HPDE6-E6E7 (cell line): ENCODE measurements at regions not wholly inside any gene's neighbourhood (a gene's known extent, or its start where the extent isn't known, plus 50 kb on each side); places are given as distances from the start of the nearest gene placed in this dataset.
"Not testable (repeated sequence)": the region's sequence is repeated elsewhere in the genome, so short reads cannot be mapped to it uniquely, and the experiment has no call there.

Experiments used
- DNase-seq: peaks from one replicate; pipeline ENCODE4 v3.0.0; 2011; ENCODE audit warnings: missing footprints; ENCODE audit errors: extremely low spot score

DNA sequence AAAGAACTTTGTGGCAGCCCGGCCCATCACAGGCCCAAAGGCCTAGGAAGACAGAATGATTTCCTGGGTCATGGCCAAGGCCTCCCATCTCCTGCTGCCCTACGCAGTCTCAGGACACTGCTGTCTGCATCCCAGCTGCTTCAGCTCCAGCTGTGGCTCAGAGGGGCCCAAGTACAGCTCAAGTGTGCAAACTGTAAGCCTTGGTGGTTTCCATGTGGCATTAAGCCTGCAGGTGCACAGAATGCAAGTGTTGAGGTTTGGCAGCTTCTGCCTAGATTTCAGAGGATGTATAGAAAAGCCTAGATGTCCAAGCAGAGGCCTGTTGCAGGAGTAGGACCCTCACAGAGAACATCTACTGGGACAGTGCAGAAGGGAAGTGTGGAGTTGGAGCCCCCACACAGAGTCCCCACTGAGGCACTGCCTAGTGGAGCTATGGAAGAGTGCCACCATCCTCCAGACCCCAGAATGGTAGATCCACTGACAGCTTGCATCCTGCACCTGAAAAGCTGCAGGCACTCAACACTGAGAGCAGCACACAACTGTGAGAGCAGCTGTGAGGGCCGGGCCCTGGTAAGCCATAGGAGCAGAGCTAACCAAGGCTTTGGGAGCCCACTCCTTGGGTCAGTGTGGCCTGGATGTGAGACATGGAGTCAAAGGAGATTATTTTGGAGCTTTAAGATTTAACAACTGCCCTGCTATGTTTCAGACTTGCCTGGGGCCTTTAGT, 208.2 kb upstream of the CMC1 start:
- DNase-seq, result no peak

DNA sequence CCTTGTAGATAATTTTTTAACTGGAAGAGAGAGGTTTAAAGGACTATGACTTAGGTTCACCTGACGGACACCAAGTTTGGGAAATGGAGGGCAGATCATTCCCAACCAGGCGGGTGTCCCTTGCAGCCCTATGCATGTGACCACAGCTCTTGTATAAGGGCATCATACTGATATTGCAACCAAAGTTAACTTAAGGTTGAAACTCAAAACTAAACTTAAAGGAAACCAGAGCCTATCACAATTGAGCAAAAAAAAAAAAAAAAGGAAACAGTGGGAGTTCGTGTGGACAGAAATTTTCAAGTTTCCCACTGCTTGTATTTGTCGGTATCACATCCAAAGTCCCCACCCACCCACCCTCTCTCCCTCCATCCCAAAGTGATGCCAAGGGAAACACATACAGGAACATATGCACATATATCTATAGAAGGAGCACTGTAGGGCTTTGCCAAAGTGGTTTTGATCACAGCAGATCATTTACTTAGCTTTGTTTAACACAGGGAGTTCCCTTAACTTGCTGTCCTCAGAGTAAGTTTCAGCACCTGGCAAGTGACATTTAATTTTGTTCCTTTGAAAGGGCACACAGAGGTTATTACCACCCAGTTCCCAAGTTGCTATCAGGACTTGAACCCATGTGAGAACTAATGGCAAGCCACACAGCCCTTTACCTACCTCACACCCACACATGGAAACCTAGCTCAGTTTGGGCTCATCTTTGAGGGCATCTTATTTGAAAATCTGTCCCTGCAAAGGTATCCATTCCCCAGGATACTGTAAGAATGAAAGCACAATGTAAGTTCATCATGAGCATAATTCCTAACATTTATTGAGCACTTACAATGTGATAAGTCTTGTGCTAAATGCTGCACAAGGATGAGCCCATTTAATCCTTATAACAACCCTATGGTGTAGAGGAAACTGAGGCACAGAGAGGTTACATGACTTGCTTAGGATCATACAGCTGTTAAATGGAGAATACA, 204.5 kb upstream of the CMC1 start:
- DNase-seq, result no peak

DNA sequence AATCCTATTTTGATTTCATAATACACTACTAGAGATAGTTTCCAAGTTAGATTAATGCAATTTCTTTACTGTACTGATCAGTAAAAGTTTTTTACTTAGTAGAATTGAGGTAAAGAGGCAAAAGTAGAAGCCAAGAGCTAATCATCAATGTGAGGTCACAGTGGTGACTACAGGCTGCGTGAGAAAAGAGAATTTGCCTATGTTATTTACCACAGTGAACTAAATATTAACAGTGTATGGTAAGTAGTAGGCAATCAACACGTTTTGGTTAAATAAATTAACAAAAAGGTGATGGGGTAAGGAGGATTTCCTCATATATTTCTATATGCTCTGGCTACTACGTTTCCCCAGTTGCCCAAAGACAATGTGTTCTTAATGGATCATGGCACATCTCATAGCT, 202.2 kb upstream of the CMC1 start:
- no peak for DNase-seq

DNA sequence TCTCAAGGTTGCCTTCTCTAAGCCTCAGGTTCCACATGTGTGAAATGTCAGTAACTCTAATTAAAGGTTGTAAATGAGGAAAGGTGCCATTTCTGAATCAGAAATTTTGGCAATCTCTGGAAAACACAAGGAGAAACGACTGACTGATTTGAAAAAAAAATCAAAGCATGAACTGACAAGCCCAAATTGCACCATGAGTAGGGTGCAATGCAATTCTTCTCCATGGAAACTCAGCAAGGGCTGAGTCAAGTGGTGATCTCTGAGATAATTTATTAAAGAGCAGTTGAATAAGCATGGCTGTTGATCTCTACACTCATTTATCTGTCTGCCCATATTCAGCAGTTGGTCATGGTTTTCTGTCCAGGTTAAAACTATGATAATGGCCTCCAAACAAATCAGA, 201.6 kb upstream of the CMC1 start:
- DNase-seq, result no peak

DNA sequence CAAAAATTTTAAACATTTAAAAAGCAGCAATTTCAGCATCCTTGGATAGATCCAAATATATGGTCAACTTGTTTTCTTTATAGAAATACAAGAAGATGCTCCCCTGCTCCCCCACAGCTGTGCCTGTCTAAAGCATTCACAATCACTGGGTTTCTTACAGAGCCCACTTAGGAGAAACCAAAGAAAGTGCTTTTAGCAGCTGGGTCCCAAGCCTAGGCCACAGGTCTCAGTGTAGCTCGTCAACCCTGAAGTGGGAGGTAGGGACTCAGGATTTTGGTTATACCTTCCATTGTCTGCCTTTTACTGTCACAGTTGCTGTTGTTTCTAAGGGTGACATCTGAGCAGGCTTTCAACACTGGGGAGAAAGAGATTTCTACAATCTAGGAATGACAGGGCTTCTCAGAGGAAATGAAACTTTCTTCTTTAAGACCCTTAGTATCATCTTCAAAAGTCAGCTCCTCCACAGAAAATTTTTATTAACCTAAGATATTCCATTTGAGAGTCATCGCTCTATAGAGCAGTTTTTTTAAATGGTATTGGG, 199.3 kb upstream of the CMC1 start:
- no peak for DNase-seq

DNA sequence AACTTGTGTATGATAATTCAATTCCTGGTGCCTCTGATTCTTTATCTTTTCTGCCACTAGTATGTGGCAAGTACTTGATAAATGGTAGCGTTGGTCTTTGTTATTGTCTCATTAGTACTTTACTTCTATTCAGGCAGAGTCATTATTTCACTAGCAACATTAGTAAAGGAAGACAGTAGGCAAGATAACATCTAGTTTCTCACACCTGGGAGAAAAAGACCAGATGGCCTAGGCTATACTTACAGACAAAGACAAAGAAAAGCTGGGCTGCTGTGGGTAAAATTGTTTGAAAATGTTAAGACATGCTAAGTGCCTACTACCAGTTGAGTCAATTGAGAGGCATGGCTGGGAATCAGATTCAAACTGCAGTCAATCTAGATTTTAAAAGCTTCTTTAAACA, 198.7 kb upstream of the CMC1 start:
- no peak for DNase-seq

DNA sequence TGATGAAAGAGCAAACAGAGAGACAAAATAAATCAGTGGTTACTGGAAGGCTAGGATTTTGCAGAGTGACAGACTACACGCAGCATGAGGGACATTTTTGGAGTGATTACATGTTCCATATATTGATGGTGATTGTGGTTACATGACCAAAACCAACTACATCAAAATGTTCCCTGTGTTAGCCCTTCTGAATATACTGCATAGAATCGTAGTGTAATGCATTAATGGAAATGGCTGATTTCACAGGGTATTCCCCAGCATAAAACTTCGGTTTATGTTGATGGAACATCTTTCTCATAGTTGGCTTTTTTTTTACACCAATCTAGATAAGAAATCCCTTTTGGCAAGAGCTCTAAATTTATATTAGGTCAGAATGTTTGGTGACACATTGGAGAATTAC, 191.3 kb upstream of the CMC1 start:
- no peak for DNase-seq

DNA sequence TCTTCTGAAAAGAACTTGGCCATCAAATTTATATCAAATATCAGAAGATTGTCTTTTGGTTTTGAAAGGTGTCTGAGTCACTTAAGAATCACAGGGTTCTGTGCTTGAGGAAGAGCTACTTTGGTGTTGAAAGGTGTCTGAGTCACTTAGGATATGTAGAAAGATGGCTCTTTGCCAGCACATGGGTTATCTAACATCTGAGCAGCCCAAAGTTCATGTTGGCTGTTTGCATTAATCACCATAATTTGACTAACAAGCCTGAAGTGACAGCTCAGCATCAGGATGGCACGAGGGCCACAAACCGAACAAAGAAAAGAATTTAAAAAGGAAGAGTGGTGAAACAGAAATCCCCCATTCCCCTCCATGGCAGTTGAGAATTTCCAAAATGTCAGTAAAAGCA, 190.5 kb upstream of the CMC1 start:
- peak; percentile 13 for DNase-seq

DNA sequence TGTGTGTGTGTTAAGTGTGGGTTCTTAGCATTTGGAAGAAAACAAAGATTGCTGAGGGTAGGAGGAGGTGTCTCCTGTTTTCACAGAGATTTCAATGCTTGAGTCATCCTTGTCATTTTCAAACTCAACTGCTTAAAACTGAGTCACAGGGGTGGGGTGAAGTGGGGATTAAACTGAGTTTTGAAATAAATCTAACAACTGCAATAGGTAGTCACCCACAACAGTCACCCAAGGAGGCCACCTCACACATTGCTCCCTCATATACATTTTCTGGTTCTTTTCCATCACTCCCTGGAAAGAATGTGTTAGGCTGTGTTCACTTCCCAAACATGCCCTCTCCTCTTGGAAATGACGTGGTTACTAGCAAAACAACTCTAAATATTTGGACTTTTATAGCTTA, 187.7 kb upstream of the CMC1 start:
- peak; percentile 0 for DNase-seq

DNA sequence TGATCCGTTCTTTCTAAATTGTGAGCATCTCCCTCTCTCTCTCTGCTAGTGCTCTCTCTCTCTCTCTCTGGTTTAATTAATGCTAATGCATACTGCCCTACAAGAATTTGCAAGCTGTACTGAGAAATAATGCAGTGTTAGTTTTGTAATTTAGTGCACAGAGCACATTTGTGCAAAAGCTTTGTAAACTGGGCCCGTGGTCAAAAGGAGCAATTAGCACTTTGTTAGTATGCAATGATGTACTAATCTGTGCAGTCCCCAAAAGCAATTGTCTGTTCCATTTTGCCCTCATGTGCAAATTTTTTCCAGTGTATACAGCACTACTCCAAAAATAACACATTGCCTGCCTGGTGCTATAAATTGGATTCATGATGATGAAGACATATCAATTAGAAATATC, 184.6 kb upstream of the CMC1 start:
- DNase-seq, result no peak

DNA sequence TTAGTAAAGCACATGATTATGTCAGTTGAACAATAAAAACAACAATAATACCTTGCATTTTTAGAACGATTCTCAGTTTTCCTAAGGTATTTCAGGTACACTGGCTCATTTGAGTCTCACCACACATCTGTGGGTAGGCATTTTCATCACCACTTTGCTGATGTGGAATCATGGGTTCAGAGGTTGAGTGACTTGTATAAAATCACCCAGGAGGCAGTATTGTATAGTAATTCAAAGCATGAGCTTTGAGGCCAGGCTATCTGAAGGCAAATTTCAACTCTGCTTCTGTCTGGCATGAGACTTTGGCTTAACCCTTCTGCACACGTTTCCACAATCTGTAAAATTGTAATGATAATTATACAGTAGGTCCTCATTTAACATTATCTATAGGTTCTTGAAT, 183.9 kb upstream of the CMC1 start:
- DNase-seq, result no peak

DNA sequence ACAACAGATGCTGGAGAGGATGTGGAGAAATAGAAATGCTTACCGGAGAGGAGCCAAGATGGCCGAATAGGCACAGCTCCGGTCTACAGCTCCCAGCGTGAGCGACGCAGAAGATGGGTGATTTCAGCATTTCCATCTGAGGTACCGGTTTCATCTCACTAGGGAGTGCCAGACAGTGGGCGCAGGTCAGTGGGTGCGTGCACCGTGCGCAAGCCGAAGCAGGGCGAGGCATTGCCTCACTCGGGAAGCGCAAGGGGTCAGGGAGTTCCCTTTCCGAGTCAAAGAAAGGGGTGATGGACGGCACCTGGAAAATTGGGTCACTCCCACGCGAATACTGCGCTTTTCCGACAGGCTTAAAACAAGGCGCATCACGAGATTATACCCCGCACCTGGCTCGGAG, 182.2 kb upstream of the CMC1 start:
- DNase-seq, result not testable (repeated sequence)

DNA sequence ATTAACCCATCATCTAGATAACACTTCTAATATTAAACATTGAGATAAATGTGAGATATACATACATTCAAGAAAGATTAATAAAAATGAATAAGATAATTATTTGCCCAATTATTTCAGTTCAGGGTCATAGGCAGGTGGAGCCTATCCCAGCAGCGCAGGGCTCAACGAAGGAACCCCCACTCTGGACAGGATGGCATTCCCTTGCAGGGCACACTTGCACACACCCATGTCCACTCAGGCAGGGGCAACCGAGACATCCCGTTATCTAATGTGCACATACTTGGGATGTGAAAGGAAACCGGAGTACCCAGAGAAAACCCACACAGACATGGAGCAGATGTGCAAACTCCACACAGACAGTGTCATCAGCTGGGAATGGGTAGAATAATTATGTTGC, 175.4 kb upstream of the CMC1 start:
- no peak for DNase-seq

DNA sequence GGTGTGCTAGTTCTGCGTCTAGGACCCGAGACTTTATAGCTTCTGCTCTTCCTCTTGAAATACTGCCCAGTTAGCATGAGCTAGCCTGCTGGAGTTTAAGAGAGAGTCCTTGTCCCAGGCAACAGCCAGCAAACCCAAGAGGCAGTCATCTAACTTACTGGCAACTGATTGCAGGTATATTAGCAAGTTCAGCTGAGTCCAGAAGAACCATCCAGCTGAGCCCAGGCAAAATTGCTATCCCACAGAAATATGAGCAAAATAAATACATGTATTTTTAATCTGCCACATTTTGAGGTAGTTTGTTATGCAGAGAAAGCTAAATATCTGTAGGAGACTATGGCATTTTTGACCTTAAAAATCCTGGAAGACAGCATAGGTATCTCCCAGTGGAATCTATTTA, 174.4 kb upstream of the CMC1 start:
- DNase-seq, result no peak

DNA sequence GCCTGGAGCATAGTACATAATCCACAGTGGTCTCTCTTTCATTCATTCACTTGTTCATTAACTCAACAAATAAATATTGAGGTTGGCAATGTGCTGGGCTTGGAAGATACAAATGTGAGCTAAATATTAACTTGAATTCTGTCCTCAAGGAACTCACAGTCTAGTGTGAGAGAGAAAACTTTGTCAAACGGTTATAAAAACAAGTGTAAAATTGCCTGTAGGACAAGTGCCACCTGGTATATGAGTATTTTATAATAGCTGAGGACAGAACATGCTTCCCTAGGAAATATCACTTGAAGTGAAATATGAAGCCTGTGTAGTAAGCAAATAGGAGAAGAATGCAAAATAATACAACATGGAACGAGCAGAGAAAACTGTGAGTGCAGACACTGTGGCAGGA, 173.1 kb upstream of the CMC1 start:
- DNase-seq, result no peak

DNA sequence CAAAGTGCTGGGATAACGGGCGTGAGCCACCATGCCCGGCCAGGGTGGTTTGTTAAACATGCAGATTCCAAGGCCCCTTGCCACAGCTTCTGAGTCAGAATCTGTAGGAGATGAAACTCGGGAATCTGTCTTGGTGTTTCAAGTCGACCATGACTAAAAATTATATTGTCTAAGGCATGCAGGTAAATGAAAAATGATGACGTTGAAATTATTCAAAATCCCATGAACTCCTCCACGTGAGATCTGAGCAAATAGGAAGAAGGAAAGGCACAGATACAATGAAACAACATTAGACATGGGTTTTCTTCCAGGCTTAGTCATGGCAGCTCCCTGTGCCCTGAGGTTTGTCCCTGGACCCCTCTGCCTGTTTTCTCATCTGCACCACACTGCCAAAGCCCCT, 172.0 kb upstream of the CMC1 start:
- DNase-seq, result no peak

DNA sequence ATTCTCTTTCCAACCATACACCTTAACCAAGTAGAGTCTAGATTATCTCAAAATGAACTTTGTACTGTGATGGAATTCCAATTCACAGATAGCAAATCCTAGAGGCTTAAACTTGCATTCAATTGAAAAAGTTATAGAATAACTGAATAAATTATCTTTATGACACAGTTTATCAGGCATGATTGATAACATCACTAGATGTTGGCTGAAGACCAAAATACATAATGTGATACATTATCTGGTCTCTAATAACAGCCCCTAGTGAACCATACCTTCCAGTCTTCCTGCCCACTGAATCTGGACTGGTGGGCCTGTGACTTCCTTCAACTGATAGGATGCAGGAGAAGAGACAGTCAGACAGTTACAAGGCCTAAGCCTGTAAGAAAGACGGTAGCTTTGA, 165.2 kb upstream of the CMC1 start:
- no peak for DNase-seq

DNA sequence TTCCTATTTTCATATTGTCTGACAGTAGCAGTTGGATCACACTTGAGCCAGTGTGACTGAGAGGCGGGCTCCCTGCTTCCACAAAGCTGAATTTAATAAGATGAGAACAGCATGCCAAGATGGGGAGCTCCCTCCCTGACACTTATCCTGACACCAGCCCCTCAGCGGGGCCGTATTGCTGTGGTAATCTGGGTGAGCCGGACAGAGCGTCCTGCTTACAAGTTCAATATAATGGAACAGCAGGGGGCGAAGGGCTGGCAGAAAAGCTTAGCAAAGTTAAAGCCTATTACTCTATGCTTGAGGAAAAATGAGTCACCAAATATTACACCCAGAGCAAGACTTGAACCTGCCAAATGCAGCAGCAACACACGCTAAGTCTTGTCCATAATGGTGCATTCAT, 163.8 kb upstream of the CMC1 start:
- DNase-seq, result no peak

DNA sequence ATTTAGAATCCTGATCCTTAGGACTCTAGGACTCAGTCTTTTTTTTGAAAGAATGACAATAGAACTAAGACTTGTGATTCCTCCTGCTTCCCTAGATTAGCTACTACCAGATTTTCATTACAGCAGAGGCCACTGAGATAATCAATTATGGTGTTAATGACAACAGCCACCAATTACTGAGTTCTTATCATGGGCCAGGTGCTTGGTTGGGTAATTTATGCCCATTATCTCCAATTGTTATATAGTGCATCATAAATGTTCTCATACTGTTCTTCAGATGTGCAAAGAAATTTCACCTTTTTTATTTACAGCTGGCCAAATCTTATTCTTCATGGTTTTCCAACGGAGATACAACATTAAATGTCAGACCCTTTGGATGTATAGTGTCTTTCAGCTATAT, 162.9 kb upstream of the CMC1 start:
- DNase-seq, result no peak

DNA sequence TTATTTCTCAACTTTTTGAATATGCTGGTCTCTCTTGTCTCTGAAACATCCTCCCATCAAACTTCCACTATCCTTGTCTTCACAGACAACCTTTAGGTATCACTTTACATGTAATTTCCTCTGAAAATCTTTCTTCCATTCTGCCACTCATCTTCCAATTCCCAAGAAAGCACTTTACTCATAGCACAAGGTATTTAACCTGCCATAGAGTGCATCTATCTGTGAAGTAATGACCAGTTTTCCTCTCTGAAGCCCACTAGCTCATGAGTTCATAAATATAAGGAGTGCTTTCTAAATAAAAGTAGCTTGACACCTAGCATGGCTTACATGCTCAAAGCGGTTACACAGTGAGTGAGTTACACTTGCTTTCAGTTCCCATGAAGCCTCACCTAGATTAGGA, 160.7 kb upstream of the CMC1 start:
- DNase-seq, result no peak

DNA sequence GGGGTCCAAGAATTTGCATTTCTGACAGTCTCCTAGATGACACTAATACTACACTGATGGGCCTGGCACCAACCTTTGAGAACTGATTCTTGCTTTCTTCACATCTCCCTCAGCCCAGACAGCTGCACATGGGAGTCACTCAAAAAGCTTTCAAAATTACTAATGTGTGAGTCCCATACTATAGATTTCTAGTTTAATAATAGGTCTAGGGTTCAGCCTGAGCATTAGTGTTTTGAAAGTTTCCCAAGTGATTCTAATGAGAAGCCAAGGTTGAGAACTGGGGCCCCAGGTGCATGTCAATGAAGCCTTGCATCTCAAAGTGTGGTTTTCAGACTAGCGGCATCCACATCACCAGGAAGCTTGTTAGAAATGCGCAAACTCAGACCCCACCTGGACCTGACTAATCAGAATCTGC, 159.9 kb upstream of the CMC1 start:
- no peak for DNase-seq

DNA sequence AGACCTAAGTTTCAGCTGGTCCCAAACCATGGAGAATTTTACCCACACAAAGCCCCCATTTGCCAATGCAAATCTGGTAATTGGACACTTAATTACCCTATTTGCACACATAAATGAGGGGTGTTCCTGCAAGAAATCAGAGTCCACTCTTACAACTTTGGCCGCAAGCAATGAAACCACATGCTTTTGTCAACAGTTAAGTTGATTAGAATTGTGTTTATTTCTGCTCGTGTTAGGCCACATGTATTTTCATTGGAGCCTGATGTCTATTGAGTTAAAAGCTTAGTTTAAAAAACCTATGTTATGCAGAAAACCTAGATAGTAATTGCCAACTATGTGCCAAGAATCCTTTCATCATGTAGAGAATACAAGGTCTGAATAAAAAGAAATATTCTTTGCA, 153.8 kb upstream of the CMC1 start:
- no peak for DNase-seq
